Upper lobe of right lung (tissue), 1 donor: ENCODE measurements at regions not wholly inside any gene's neighbourhood (a gene's known extent, or its start where the extent isn't known, plus 50 kb on each side); places are given as distances from the start of the nearest gene placed in this dataset.

ENCODE experiments used
- ATAC-seq: fragments of 200-7000 bp; cut with Tn5 transposase; one replicate; pipeline ENCODE4 v1.9.1; 2020; ENCODE audit warnings: mild to moderate bottlenecking, moderate library complexity
- DNase-seq: peaks from one replicate; pipeline ENCODE4 v3.0.0-alpha.2; 2020
- H3K27ac ChIP-seq: fragments of 200-600 bp; one replicate; pipeline ENCODE4 v1.8.0; 2022
- H3K27me3 ChIP-seq: fragments of 200-600 bp; one replicate; pipeline ENCODE4 v1.8.0; 2022; ENCODE audit warnings: mild to moderate bottlenecking
- H3K36me3 ChIP-seq: fragments of 200-600 bp; one replicate; pipeline ENCODE4 v1.8.0; 2022
- H3K4me1 ChIP-seq: fragments of 200-600 bp; one replicate; pipeline ENCODE4 v1.8.0; 2022
- H3K4me3 ChIP-seq: fragments of 200-600 bp; one replicate; pipeline ENCODE4 v1.8.0; 2022; ENCODE audit warnings: mild to moderate bottlenecking
- H3K9me3 ChIP-seq: fragments of 200-600 bp; one replicate; pipeline ENCODE4 v1.8.0; 2022
- CTCF ChIP-seq: fragments of 200-600 bp; IDR thresholded peaks from one replicate; pipeline ENCODE4 v1.8.0; 2022; ENCODE audit warnings: antibody characterized with exemption
- intact Hi-C: fragments of 100-400 bp; cut with DNase I; formaldehyde crosslinking; loops from one replicate; pipeline ENCODE4 v1.11.0; 2022
- donor health status: DM: no; HTN: yes; CAD: no; lungs with severe emphysema.

GRCh38 chr2:240269380-240269779, 128.9 kb upstream of the OTOS start:
- intact Hi-C loops, result no loop called here
- Histone ChIP-seq H3K4me1 (no peaks in the 10 kb centered on the region), H3K4me3 (no peak overlapping the region), H3K9me3 (no peaks in the 10 kb centered on the region), H3K27ac (no peak overlapping the region), H3K36me3 (no peaks in the 10 kb centered on the region), H3K27me3 (peaks cover 15% of the 10 kb centered on the region)
- TF ChIP-seq CTCF, result no peak
- peak; percentile 26 for DNase-seq
- no peak for ATAC-seq

GRCh38 chr2:240269886-240270285, 129.4 kb upstream of the OTOS start:
- H3K27ac ChIP-seq, result no peak overlapping the region
- no peak overlapping the region for H3K4me3 ChIP-seq
- no peaks in the 10 kb centered on the region for H3K36me3 ChIP-seq
- peaks cover 20% of the 10 kb centered on the region for H3K27me3 ChIP-seq
- ATAC-seq (no peak), DNase-seq (peak; percentile 28)
- intact Hi-C loops, result no loop called here
- no peaks in the 10 kb centered on the region for H3K9me3 ChIP-seq
- H3K4me1 ChIP-seq, result no peaks in the 10 kb centered on the region
- no peak for TF ChIP-seq CTCF

- Histone ChIP-seq H3K4me1 (no peaks in the 10 kb centered on the region), H3K27ac (no peak overlapping the region), H3K9me3 (no peaks in the 10 kb centered on the region), H3K36me3 (no peaks in the 10 kb centered on the region), H3K27me3 (peaks cover 21% of the 10 kb centered on the region), H3K4me3 (no peak overlapping the region)
- ATAC-seq, result no peak
- no peak for DNase-seq
- intact Hi-C loops, result no loop called here
- no peak for TF ChIP-seq CTCF
Measured at GRCh38 chr2:240271716-240272341, 131.4 kb upstream of the OTOS start.

- Histone ChIP-seq H3K4me1 (no peaks in the 10 kb centered on the region), H3K27ac (no peak overlapping the region), H3K9me3 (no peaks in the 10 kb centered on the region), H3K4me3 (no peak overlapping the region), H3K27me3 (peaks cover 19% of the 10 kb centered on the region), H3K36me3 (no peaks in the 10 kb centered on the region)
- intact Hi-C loops, result no loop called here
- TF ChIP-seq CTCF, result no peak
- no peak for DNase-seq
- ATAC-seq, result no peak
Measured at GRCh38 chr2:240275386-240275785, 134.9 kb upstream of the OTOS start.

- ATAC-seq (peak; percentile 78), DNase-seq (peak; percentile 60)
- intact Hi-C loops, result no loop called here
Measured at GRCh38 chr2:240277073-240277806, 136.8 kb upstream of the OTOS start.

More at GRCh38 chr2:240277073-240277806, 136.8 kb upstream of the OTOS start:
- no peaks in the 10 kb centered on the region for H3K4me1 ChIP-seq
- H3K36me3 ChIP-seq, result no peaks in the 10 kb centered on the region
- peaks cover 19% of the 10 kb centered on the region for H3K27me3 ChIP-seq
- TF ChIP-seq CTCF, result no peak
- no peak overlapping the region for H3K4me3 ChIP-seq
- no peak overlapping the region for H3K27ac ChIP-seq
- H3K9me3 ChIP-seq, result no peaks in the 10 kb centered on the region
